H1 (cell line): ENCODE measurements at regions not wholly inside any gene's neighbourhood (a gene's known extent, or its start where the extent isn't known, plus 50 kb on each side); places are given as distances from the start of the nearest gene placed in this dataset.

Source experiments
- CTCF ChIA-PET: fragments of 300-600 bp; sonication (Branson Sonifier 250); formaldehyde crosslinking; loops from one replicate; lab custom pipeline; 2021; ENCODE audit not compliant: partially characterized antibody; lab: Charles Lee
- POLR2A ChIA-PET: fragments of 300-600 bp; sonication (Branson Sonifier 250); formaldehyde crosslinking; loops from one replicate; lab custom pipeline; 2021; ENCODE audit warnings: inconsistent platforms; ENCODE audit not compliant: partially characterized antibody; lab: Charles Lee
- DNase-seq, 2 experiments: peaks; one replicate each; pipeline versions ENCODE4 v3.0.0 to v3.0.0-alpha.2; 2010 to 2022; ENCODE audit warnings: low spot score in 2 of 2, low read depth in 1 of 2, mixed read lengths in 1 of 2
- FAIRE-seq: peaks from 2 replicates; lab custom pipeline; 2011; peaks lifted over from hg19 to GRCh38; lab: Jason Lieb, UNC
- H2AFZ ChIP-seq: 2 replicates; pipeline ENCODE4 v1.8.1; 2012; ENCODE audit warnings: low read length, inconsistent platforms
- H2AK5ac ChIP-seq: 2 replicates; pipeline ENCODE4 v1.6.1; 2013; ENCODE audit warnings: low read depth, low read length
- H2BK120ac ChIP-seq: replicated peaks from 2 replicates; pipeline ENCODE3; 2013; ENCODE audit warnings: low read depth, low read length, inconsistent platforms
- H2BK12ac ChIP-seq: 2 replicates; pipeline ENCODE4 v1.6.1; 2013; ENCODE audit warnings: low read depth, low read length
- H2BK15ac ChIP-seq: 2 replicates; pipeline ENCODE4 v1.6.1; 2013; ENCODE audit warnings: low read length
- H2BK20ac ChIP-seq: 2 replicates; pipeline ENCODE4 v1.6.1; 2013; ENCODE audit warnings: low read length
- H2BK5ac ChIP-seq: 2 replicates; pipeline ENCODE4 v1.6.1; 2013; ENCODE audit warnings: low read depth, low read length
- H3K14ac ChIP-seq: 2 replicates; pipeline ENCODE4 v1.6.1; 2013; ENCODE audit warnings: inconsistent platforms; ENCODE audit not compliant: insufficient read length
- H3K18ac ChIP-seq: 2 replicates; pipeline ENCODE4 v1.6.1; 2013; ENCODE audit warnings: low read length; ENCODE audit errors: extremely low read depth
- H3K23ac ChIP-seq: 2 replicates; pipeline ENCODE4 v1.6.1; 2013; ENCODE audit warnings: inconsistent platforms; ENCODE audit not compliant: insufficient read length
- H3K23me2 ChIP-seq: 2 replicates; pipeline ENCODE4 v1.6.1; 2013; ENCODE audit warnings: low read depth, low read length
- H3K27ac ChIP-seq: 2 replicates; pipeline ENCODE4 v1.6.1; 2011; ENCODE audit warnings: low read depth, low read length, inconsistent platforms
- H3K27me3 ChIP-seq, 4 experiments: replicated peaks in 1 of 4; 1 replicate in 1 of 4; 2 replicates in 3 of 4; pipeline versions ENCODE4 v1.6.1 to v1.8.1; 2011 to 2013; ENCODE audit warnings: low read length in 3 of 4, mild to moderate bottlenecking in 3 of 4, inconsistent platforms in 2 of 4, mixed read lengths in 2 of 4, moderate library complexity in 1 of 4; ENCODE audit not compliant: control insufficient read depth in 3 of 4, insufficient read depth in 3 of 4; ENCODE audit errors: extremely low read depth in 1 of 4
- H3K36me3 ChIP-seq, 4 experiments: 2 replicates each; pipeline versions ENCODE4 v1.6.1 to v1.8.1; 2011 to 2013; ENCODE audit warnings: mild to moderate bottlenecking in 4 of 4, low read length in 3 of 4, moderate library complexity in 2 of 4, control low read depth in 1 of 4, inconsistent platforms in 1 of 4; ENCODE audit not compliant: insufficient read depth in 4 of 4, control insufficient read depth in 2 of 4
- H3K4ac ChIP-seq: replicated peaks from 2 replicates; pipeline ENCODE3; 2013; ENCODE audit warnings: low read length, low read depth, mixed read lengths, inconsistent platforms; ENCODE audit not compliant: insufficient read length
- H3K4me1 ChIP-seq, 4 experiments: replicated peaks in 1 of 4; 1 replicate in 1 of 4; 2 replicates in 3 of 4; pipeline versions ENCODE4 v1.6.1 to v1.8.1; 2011 to 2013; ENCODE audit warnings: low read length in 3 of 4, inconsistent platforms in 2 of 4, mixed read lengths in 1 of 4; ENCODE audit not compliant: insufficient read depth in 4 of 4, control insufficient read depth in 3 of 4
- H3K4me2 ChIP-seq, 2 experiments: 2 replicates each; pipeline versions ENCODE4 v1.6.1 to v1.8.1; 2011 to 2013; ENCODE audit warnings: low read depth in 2 of 2, low read length in 2 of 2, control low read depth in 1 of 2, inconsistent platforms in 1 of 2, mild to moderate bottlenecking in 1 of 2; ENCODE audit not compliant: insufficient read depth in 1 of 2
- H3K4me3 ChIP-seq, 4 experiments: fragments of 200-600, 300-600 bp in 1 of 4; sonication (generic), shearing (Covaris generic), sonication (Bioruptor Twin) in 1 of 4; 2 replicates each; pipeline versions ENCODE4 v1.5.1 to v1.8.1; 2011 to 2016; ENCODE audit warnings: low read length in 4 of 4, low read depth in 3 of 4, control low read depth in 2 of 4, inconsistent platforms in 2 of 4, mild to moderate bottlenecking in 2 of 4, mixed read lengths in 1 of 4, moderate library complexity in 1 of 4; ENCODE audit not compliant: insufficient read depth in 2 of 4; ENCODE audit errors: extremely low read depth in 1 of 4
- H3K56ac ChIP-seq: replicated peaks from 2 replicates; pipeline ENCODE3; 2013; ENCODE audit warnings: low read depth, mild to moderate bottlenecking, mixed read lengths, low read length, inconsistent platforms; ENCODE audit not compliant: insufficient read length
- H3K79me1 ChIP-seq: 2 replicates; pipeline ENCODE4 v1.6.1; 2013; ENCODE audit warnings: low read depth, low read length, control low read depth
- H3K79me2 ChIP-seq, 2 experiments: 2 replicates each; pipeline versions ENCODE4 v1.6.1 to v1.8.1; 2012 to 2013; ENCODE audit warnings: low read length in 2 of 2, mild to moderate bottlenecking in 2 of 2, inconsistent platforms in 1 of 2; ENCODE audit not compliant: insufficient read depth in 2 of 2, control insufficient read depth in 1 of 2
- H3K9ac ChIP-seq, 4 experiments: replicated peaks in 1 of 4; 1 replicate in 1 of 4; 2 replicates in 3 of 4; pipeline versions ENCODE4 v1.6.1 to v1.8.1; 2011 to 2013; ENCODE audit warnings: low read depth in 3 of 4, low read length in 3 of 4, control low read depth in 2 of 4, mild to moderate bottlenecking in 2 of 4, moderate library complexity in 2 of 4, inconsistent platforms in 1 of 4; ENCODE audit errors: extremely low read depth in 1 of 4
- H3K9me3 ChIP-seq, 2 experiments: 2 replicates each; pipeline versions ENCODE4 v1.6.1 to v1.8.1; 2012 to 2013; ENCODE audit warnings: mild to moderate bottlenecking in 2 of 2, moderate library complexity in 2 of 2, control low read depth in 1 of 2, inconsistent platforms in 1 of 2, low read depth in 1 of 2, low read length in 1 of 2, mixed read lengths in 1 of 2; ENCODE audit not compliant: insufficient read depth in 2 of 2
- H4K20me1 ChIP-seq, 2 experiments: replicated peaks in 1 of 2; 2 replicates each; pipeline versions ENCODE3 to v1.8.1; 2011 to 2013; ENCODE audit warnings: inconsistent platforms in 2 of 2, low read length in 2 of 2, mild to moderate bottlenecking in 1 of 2; ENCODE audit not compliant: insufficient read depth in 2 of 2, control insufficient read depth in 1 of 2
- H4K5ac ChIP-seq: 2 replicates; pipeline ENCODE4 v1.6.1; 2013; ENCODE audit warnings: low read length, low read depth, mixed read lengths, inconsistent platforms; ENCODE audit not compliant: insufficient read length
- H4K8ac ChIP-seq: 2 replicates; pipeline ENCODE4 v1.8.0; 2013; ENCODE audit warnings: mild to moderate bottlenecking, moderate library complexity, low read length, inconsistent platforms; ENCODE audit not compliant: insufficient read depth; ENCODE audit errors: extremely low read depth
- H4K91ac ChIP-seq: replicated peaks from 2 replicates; pipeline ENCODE3; 2013; ENCODE audit warnings: low read length, mixed read lengths, inconsistent platforms; ENCODE audit not compliant: insufficient read length
- BRCA1 ChIP-seq: IDR thresholded peaks from 2 replicates; pipeline ENCODE4 v1.6.1; 2012; ENCODE audit warnings: low read depth, low read length, improper control_type of control experiment
- CBX8 ChIP-seq: fragments of 300-800, 300-1000 bp; sonication (generic); IDR thresholded peaks from 2 replicates; pipeline ENCODE4 v1.7.1; 2016; ENCODE audit warnings: low read depth, low read length, borderline replicate concordance
- CTBP2 ChIP-seq: IDR thresholded peaks from 2 replicates; pipeline ENCODE4 v1.7.0; 2011; ENCODE audit warnings: borderline replicate concordance, mild to moderate bottlenecking, moderate library complexity, mixed read lengths, low read length; ENCODE audit not compliant: insufficient read depth, insufficient read length
- POLR2AphosphoS5 ChIP-seq: IDR thresholded peaks from 2 replicates; pipeline ENCODE4 v1.6.1; 2011; ENCODE audit warnings: low read depth, low read length
- RBBP5 ChIP-seq: IDR thresholded peaks from 2 replicates; pipeline ENCODE4 v1.7.1; 2012; ENCODE audit warnings: low read depth, mild to moderate bottlenecking, inconsistent platforms, low read length, moderate library complexity, borderline replicate concordance
- SIX5 ChIP-seq: IDR thresholded peaks from 2 replicates; pipeline ENCODE4 v1.6.1; 2011; ENCODE audit warnings: mild to moderate bottlenecking, low read depth, low read length
- SP2 ChIP-seq: IDR thresholded peaks from 2 replicates; pipeline ENCODE4 v1.6.1; 2012; ENCODE audit warnings: mild to moderate bottlenecking, low read length, inconsistent platforms
- TBP ChIP-seq: IDR thresholded peaks from 2 replicates; pipeline ENCODE4 v1.6.1; 2011; ENCODE audit warnings: low read depth, low read length, improper control_type of control experiment
- WGBS, 2 experiments: shearing (Covaris generic) in 1 of 2; methylation state at CpG; one replicate each; pipeline versions ENCODE4 v1.1.6 to v1.1.7; 2013 to 2015; ENCODE audit warnings: low lambda C conversion rate in 2 of 2, mixed read lengths in 2 of 2, inconsistent platforms in 1 of 2, low coverage in 1 of 2, missing lambda C conversion rate in 1 of 2; ENCODE audit not compliant: insufficient replicate concordance in 2 of 2, insufficient coverage in 1 of 2, insufficient read length in 1 of 2; ENCODE audit errors: extremely low coverage in 1 of 2, missing lambda C conversion rate in 1 of 2; 5-methylcytosine and 5-hydroxymethylcytosine counted together

DNA sequence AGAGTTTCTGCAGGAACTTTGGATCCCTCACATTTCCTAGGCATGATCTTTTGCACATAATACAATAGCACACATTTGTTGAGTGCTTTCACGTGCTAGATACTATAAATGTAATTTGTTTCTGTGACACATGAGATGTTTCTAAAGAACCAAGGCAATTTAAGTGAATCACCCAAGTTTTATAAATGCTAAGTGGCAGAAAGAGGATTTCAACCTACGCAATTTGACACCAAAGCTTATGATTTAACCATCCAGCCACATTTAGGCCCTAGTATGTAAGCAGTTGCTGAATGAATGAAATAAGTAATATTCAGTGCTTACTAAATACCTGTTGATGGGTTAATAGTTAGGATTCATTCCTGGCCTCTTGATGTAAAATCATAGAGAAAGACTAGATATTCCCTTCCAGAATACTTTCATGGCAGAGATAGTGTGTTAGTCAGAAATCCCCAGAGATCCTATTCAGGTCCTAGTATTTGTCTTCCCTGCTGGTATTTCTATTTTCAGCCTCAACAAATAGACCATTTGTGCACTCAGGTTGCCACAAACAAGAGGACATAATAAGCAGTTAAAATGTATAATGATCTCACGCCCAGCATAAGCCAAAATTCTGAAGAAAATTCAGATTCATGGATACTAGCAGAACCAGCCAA is 572.6 kb downstream of the IPMK start:
- no peak overlapping the region for H4K5ac ChIP-seq
- H3K9me3 ChIP-seq: no peaks in the 10 kb centered on the region
- no peak overlapping the region for H3K27ac ChIP-seq
- H3K4ac ChIP-seq: no peak overlapping the region
- no peak overlapping the region for H3K4me2 ChIP-seq
- no peak overlapping the region for H2BK12ac ChIP-seq
- FAIRE-seq: no peak
- no peak overlapping the region for H3K23ac ChIP-seq
- H3K79me1 ChIP-seq: no peaks in the 10 kb centered on the region
- H3K36me3 ChIP-seq: no peaks in the 10 kb centered on the region
- no peaks in the 10 kb centered on the region for H3K23me2 ChIP-seq
- no peak overlapping the region for H2AK5ac ChIP-seq
- H2BK5ac ChIP-seq: no peak overlapping the region
- no peak overlapping the region for H4K91ac ChIP-seq
- H3K9ac ChIP-seq: no peak overlapping the region
- H3K4me3 ChIP-seq: no peak overlapping the region
- no peaks in the 10 kb centered on the region for H4K20me1 ChIP-seq
- H3K4me1 ChIP-seq: no peaks in the 10 kb centered on the region
- DNase-seq: no peak
- no peaks in the 10 kb centered on the region for H3K27me3 ChIP-seq
- H2BK120ac ChIP-seq: no peak overlapping the region
- no peak overlapping the region for H4K8ac ChIP-seq
- 86% methylated on average over 3 of the region's 3 CpGs; no CpG with 5 or more reads in 1 of the 2 experiments for WGBS, 2 experiments
- H3K56ac ChIP-seq: no peak overlapping the region
- ChIA-PET POLR2A (no interaction called here), CTCF (interaction anchor here (1.1 kb wide), 1 partner anchor 54 kb away, joined by 3 read pairs; no protein-coding TSS in a partner anchor)
- no peak overlapping the region for H2AFZ ChIP-seq
- no peak overlapping the region for H2BK20ac ChIP-seq
- no peak for TF ChIP-seq BRCA1
- no peak for TF ChIP-seq TBP
- TF ChIP-seq RBBP5: no peak
- TF ChIP-seq CTBP2: no peak
- TF ChIP-seq CBX8: no peak
- TF ChIP-seq POLR2AphosphoS5: no peak
- TF ChIP-seq SIX5: no peak
- TF ChIP-seq SP2: no peak
- TF ChIP-seq, all 59 proteins: peak for 0
- Histone ChIP-seq H3K14ac (no peak overlapping the region), H2BK15ac (no peak overlapping the region), H3K79me2 (no peaks in the 10 kb centered on the region), H3K18ac (no peak overlapping the region)
